ENCODE measurements at regions not wholly inside any gene's neighbourhood (a gene's known extent, or its start where the extent isn't known, plus 50 kb on each side); places are given as distances from the start of the nearest gene placed in this dataset.

DNA sequence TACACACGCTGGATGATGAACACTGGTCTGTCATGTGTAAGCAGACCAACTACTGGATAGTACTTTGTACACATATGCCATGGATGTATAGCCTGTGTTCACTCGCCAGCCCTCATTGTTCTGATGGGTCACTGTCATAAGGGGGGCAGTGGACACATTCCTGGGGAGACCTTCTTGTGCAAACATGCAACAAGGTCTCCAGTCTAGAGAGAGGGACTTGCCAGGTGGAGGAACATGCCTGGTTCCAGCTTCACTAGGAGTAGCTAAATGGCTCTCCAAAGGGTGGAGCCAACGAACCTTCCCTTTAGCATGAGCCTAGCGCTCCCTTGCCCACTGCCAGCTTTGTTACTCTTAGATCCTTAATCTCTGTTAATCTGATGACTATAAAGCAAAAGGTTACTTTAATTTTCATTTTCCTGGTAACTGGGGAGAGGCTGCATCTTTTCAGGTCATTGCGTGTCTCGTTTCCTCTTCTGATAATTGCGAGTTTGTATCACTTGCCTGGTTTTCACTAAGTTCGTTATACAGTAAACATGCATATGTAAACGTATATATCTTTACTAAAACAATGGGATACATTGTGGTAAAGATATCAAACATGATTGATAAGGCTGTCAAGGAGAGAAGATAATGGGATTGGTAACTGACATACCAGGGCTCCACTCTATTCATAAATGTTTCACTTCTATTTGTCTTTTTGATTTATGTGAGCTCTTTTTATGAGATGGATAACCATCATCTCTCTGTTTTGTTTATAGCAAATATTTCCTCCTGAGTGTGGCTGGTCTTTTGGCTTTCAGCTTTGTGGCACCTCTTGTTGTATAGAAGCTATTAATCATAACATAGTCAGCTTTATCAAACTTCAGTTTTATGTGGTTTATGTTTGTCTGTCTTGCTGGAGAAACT is 235.2 kb upstream of the SGCG start (continued):
- TF ChIP-seq ARHGAP35 (IDR thresholded peaks at IDR 0.05; ENCODE audit: partially characterized antibody) (no peak), GATAD2B (IDR thresholded peaks at IDR 0.05; ENCODE audit: borderline replicate concordance) (no peak), ZNF384 (IDR thresholded peaks at IDR 0.05; ENCODE audit: low read depth, low read length) (no peak), ZNF699 (CRISPR knock-in tag; IDR thresholded peaks at IDR 0.05; ENCODE audit: insufficient replicate concordance) (no peak)

- no TSS peak for BruUV-seq (replicated peaks)
- ATAC-seq = no peak
- no peak overlapping the region for H3K4me3 ChIP-seq
- no peak for FAIRE-seq
- H2AFZ ChIP-seq (ENCODE audit: low read depth, low read length) = no peak overlapping the region
- no peak overlapping the region for H3K9ac ChIP-seq (ENCODE audit: insufficient read depth in 1 of 2, low read depth in 2 of 2, low read length in 2 of 2)
- no peaks in the 10 kb centered on the region for H3K79me2 ChIP-seq (ENCODE audit: control insufficient read depth, insufficient read depth, low read length)
- ChIA-PET POLR2A (no interaction called here), CTCF (ENCODE audit: low intra/inter-chr PET ratio) (no interaction called here)
- intact Hi-C loops (cut with micrococcal nuclease) = no loop called here
- DNase-seq (ENCODE audit: extremely low read depth in 1 of 4, low spot score in 3 of 4) = no peak
- H3K4me2 ChIP-seq (ENCODE audit: insufficient read depth, low read length) = no peak overlapping the region
- peaks cover 0 to 4% of the 10 kb centered on the region in 2 experiments; a peak in 1 of 5 replicates for H3K4me1 ChIP-seq (replicated peaks in 1 of 2; ENCODE audit: control insufficient read depth in 2 of 2, insufficient read depth in 2 of 2, low read length in 2 of 2)
- H4K20me1 ChIP-seq (replicated peaks; ENCODE audit: control insufficient read depth, insufficient read depth, low read length) = no peaks in the 10 kb centered on the region
- no peak overlapping the region for H3K27ac ChIP-seq (ENCODE audit: extremely low read depth, low read depth, low read length)
- in situ Hi-C loops (cut with MboI) = no loop called here
- no peaks in the 10 kb centered on the region for H3K9me1 ChIP-seq (ENCODE audit: control insufficient read depth, insufficient read depth, low read length)
- no peaks in the 10 kb centered on the region for H3K27me3 ChIP-seq (ENCODE audit: control insufficient read depth in 2 of 2, insufficient read depth in 2 of 2, low read length in 2 of 2)
- H3K36me3 ChIP-seq (ENCODE audit: control insufficient read depth, insufficient read depth, low read length) = no peaks in the 10 kb centered on the region
- H3K9me3 ChIP-seq (replicated peaks; ENCODE audit: control insufficient read depth, insufficient read depth, low read depth, low read length) = no peaks in the 10 kb centered on the region
- WGBS (ENCODE audit: insufficient coverage, low coverage, missing lambda C conversion rate) = 0% methylated on average over 2 of the region's 13 CpGs
- TF ChIP-seq MCM2 (IDR thresholded peaks at IDR 0.05; ENCODE audit: low read depth) = no peak
- TF ChIP-seq TAF1 (IDR thresholded peaks at IDR 0.05; ENCODE audit: control insufficient read depth, extremely low read depth, insufficient read depth, low read length, severe bottlenecking) = no peak
- TF ChIP-seq MED1 (CRISPR knock-in tag; IDR thresholded peaks at IDR 0.05; ENCODE audit: borderline replicate concordance) = no peak
- no peak for TF ChIP-seq ZNF592 (IDR thresholded peaks at IDR 0.05)
- TF ChIP-seq CC2D1A (IDR thresholded peaks at IDR 0.05) = no peak
- TF ChIP-seq ELF2 (CRISPR knock-in tag; IDR thresholded peaks at IDR 0.05) = no peak
- TF ChIP-seq, protein P1, sequence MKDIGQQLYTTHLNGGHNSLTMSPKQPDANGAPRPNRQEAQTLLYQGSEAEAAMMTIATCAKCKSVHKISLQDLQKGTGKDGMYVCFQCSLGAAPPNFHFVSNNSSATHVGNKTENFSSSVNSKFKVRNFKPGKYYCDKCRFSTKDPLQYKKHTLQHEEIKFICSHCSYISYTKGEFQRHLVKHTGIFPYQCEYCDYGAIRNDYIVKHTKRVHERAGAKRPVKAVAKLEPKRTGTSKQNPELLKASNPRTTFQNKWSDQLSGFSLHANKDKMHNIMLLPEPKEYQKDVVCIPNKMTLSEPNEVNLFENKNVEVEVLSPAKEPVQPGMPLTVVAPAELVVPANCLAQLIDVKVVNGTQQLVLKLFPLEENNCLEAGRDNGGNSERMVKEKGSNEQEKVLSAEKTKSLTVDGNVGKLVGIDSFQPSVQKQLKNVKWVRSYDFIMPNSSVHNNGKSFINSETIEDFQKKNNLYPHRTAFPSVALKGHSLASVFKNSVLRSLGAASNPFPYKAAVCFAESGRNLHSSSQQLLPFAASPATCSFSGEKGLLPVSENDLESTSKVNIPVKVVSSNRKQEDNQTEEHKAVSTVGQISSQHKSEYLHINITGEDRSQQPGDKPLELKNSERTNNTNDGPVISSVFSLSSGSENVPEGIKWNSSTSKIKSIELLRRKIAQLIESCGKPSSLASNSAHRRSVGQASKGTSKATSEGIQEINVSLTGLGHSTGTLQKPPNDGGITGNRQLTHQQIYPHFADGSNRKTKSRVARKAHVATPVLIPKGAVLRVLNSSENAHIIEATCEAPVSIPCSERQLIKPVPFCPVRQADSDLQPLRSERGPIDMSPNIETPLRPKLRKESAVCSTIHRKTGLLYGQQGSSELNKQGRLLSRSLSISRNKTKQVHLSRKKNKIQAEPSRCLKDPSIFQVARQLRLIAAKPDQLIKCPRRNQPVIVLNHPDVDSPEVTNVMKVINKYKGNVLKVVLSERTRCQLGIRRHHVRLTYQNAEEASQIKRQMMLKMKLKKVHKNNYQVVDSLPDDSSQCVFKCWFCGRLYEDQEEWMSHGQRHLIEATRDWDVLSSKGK (CRISPR knock-in tag; IDR thresholded peaks at IDR 0.05) = no peak
- TF ChIP-seq TARDBP (IDR thresholded peaks at IDR 0.05) = no peak
- TF ChIP-seq LCOR (CRISPR knock-in tag; IDR thresholded peaks at IDR 0.05) = no peak
- TF ChIP-seq GTF2A2 (tag; IDR thresholded peaks at IDR 0.05) = no peak
- TF ChIP-seq GABPB2 (CRISPR knock-in tag; conservative IDR thresholded peaks at IDR 0.05) = no peak
Observed at GRCh38 chr13:22948421-22948820, 232.4 kb upstream of the SGCG start.
